Keratinocyte (primary cell): ENCODE measurements at regions not wholly inside any gene's neighbourhood (a gene's known extent, or its start where the extent isn't known, plus 50 kb on each side); places are given as distances from the start of the nearest gene placed in this dataset.

Source experiments
- DNase-seq: peaks from one replicate; pipeline ENCODE4 v3.0.0-alpha.2; 2011; ENCODE audit warnings: low read depth, missing footprints, low spot score
- FAIRE-seq: peaks from 2 replicates; lab custom pipeline; 2011; peaks lifted over from hg19 to GRCh38; lab: Jason Lieb, UNC
- H2AFZ ChIP-seq: 2 replicates; pipeline ENCODE4 v1.6.0; 2012; ENCODE audit warnings: low read length, control low read depth, inconsistent platforms; ENCODE audit not compliant: control insufficient read depth
- H3K27ac ChIP-seq: 2 replicates; pipeline ENCODE4 v1.5.1; 2011; ENCODE audit warnings: low read length; ENCODE audit not compliant: control insufficient read depth, insufficient read depth
- H3K27me3 ChIP-seq: 3 replicates; pipeline ENCODE4 v1.6.0; 2011; ENCODE audit warnings: low read length; ENCODE audit not compliant: control insufficient read depth, insufficient read depth; ENCODE audit errors: extremely low read depth
- H3K36me3 ChIP-seq, 2 experiments: 2 replicates in 1 of 2; 3 replicates in 1 of 2; pipeline ENCODE4 v1.5.1; 2011; ENCODE audit warnings: low read length in 2 of 2, mild to moderate bottlenecking in 1 of 2; ENCODE audit not compliant: control insufficient read depth in 2 of 2, insufficient read depth in 2 of 2; ENCODE audit errors: extremely low read depth in 1 of 2
- H3K4me1 ChIP-seq: 3 replicates; pipeline ENCODE4 v1.5.1; 2011; ENCODE audit warnings: low read length; ENCODE audit not compliant: control insufficient read depth, insufficient read depth; ENCODE audit errors: extremely low read depth
- H3K4me2 ChIP-seq: 3 replicates; pipeline ENCODE4 v1.6.0; 2011; ENCODE audit warnings: low read depth, low read length; ENCODE audit not compliant: control insufficient read depth, insufficient read depth; ENCODE audit errors: extremely low read depth
- H3K4me3 ChIP-seq, 3 experiments: fragments of 200-600 bp in 1 of 3; sonication (generic) in 1 of 3; 2 replicates in 2 of 3; 3 replicates in 1 of 3; pipeline ENCODE4 v1.5.1; 2011 to 2016; ENCODE audit warnings: low read length in 3 of 3, mild to moderate bottlenecking in 3 of 3, control low read depth in 2 of 3, inconsistent platforms in 1 of 3, low read depth in 1 of 3, mixed read lengths in 1 of 3, mixed run types in 1 of 3, moderate library complexity in 1 of 3; ENCODE audit not compliant: control insufficient read depth in 2 of 3, insufficient read depth in 2 of 3; ENCODE audit errors: extremely low read depth in 1 of 3
- H3K79me2 ChIP-seq: 2 replicates; pipeline ENCODE4 v1.6.0; 2012; ENCODE audit warnings: low read length; ENCODE audit not compliant: control insufficient read depth, insufficient read depth
- H3K9ac ChIP-seq: 3 replicates; pipeline ENCODE4 v1.6.0; 2011; ENCODE audit warnings: low read length; ENCODE audit not compliant: control insufficient read depth, insufficient read depth; ENCODE audit errors: extremely low read depth
- H3K9me1 ChIP-seq: 3 replicates; pipeline ENCODE4 v1.6.0; 2011; ENCODE audit warnings: low read length; ENCODE audit not compliant: control insufficient read depth, insufficient read depth; ENCODE audit errors: extremely low read depth
- H3K9me3 ChIP-seq: 2 replicates; pipeline ENCODE4 v1.5.1; 2012; ENCODE audit warnings: low read depth, low read length; ENCODE audit not compliant: control insufficient read depth
- H4K20me1 ChIP-seq: 3 replicates; pipeline ENCODE4 v1.6.0; 2011; ENCODE audit warnings: low read length; ENCODE audit not compliant: control insufficient read depth, insufficient read depth; ENCODE audit errors: extremely low read depth
- EZH2 ChIP-seq: IDR thresholded peaks from one replicate; pipeline ENCODE4 v1.6.1; 2012; ENCODE audit warnings: inconsistent platforms, mild to moderate bottlenecking, low read length, moderate library complexity
- dilution Hi-C: fragments of 300-500 bp; cut with MboI; formaldehyde crosslinking; loops from one replicate; pipeline ENCODE4 v1.7.0; 2020; ENCODE audit warnings: low sequenced_read_pairs; ENCODE audit not compliant: extremely low pct_ligation_motif_present
- TF ChIP-seq, protein P1 (sequence below), 3 experiments: IDR thresholded peaks in 1 of 3; conservative IDR thresholded peaks in 1 of 3; optimal IDR thresholded peaks in 1 of 3; 2 replicates in 2 of 3; 3 replicates in 1 of 3; pipeline versions ENCODE3 to v1.5.1; 2011; ENCODE audit warnings: low read length in 3 of 3, mild to moderate bottlenecking in 3 of 3, moderate library complexity in 2 of 3, control low read depth in 1 of 3, inconsistent platforms in 1 of 3; ENCODE audit not compliant: insufficient read depth in 2 of 3; ENCODE audit errors: extremely low read depth in 1 of 3

DNA sequence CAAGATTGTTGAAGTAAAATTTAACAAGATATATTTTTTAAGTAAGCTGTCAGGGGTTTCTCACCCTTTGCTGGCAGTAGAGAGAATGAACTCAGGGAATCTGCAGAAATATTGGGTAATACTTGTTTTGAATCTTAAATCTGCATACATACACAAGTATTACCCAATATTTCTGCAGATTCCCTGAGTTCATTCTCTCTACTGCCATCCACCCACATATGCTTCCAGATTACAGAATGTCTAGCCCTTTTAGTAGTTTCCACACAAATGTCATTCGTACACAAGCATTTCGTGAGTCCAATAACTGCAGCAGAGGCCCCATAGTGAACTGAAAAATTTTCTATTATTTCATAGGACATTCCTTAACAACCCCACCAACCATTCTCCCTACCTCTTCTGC lies 69.6 kb upstream of the TNFRSF21 start:
- no peaks in the 10 kb centered on the region for H3K36me3 ChIP-seq
- no peaks in the 10 kb centered on the region for H3K9me3 ChIP-seq
- H3K4me2 ChIP-seq = no peak overlapping the region
- H3K4me1 ChIP-seq = no peaks in the 10 kb centered on the region
- no peak overlapping the region for H2AFZ ChIP-seq
- TF ChIP-seq, protein P1, sequence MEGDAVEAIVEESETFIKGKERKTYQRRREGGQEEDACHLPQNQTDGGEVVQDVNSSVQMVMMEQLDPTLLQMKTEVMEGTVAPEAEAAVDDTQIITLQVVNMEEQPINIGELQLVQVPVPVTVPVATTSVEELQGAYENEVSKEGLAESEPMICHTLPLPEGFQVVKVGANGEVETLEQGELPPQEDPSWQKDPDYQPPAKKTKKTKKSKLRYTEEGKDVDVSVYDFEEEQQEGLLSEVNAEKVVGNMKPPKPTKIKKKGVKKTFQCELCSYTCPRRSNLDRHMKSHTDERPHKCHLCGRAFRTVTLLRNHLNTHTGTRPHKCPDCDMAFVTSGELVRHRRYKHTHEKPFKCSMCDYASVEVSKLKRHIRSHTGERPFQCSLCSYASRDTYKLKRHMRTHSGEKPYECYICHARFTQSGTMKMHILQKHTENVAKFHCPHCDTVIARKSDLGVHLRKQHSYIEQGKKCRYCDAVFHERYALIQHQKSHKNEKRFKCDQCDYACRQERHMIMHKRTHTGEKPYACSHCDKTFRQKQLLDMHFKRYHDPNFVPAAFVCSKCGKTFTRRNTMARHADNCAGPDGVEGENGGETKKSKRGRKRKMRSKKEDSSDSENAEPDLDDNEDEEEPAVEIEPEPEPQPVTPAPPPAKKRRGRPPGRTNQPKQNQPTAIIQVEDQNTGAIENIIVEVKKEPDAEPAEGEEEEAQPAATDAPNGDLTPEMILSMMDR (optimal IDR thresholded peaks at IDR 0.05 in 1 of 3, IDR thresholded peaks at IDR 0.05 in 1 of 3, conservative IDR thresholded peaks at IDR 0.05 in 1 of 3; ENCODE audit: extremely low read depth in 1 of 3, insufficient read depth in 2 of 3, low read length in 3 of 3) = no peak
- TF ChIP-seq EZH2 = no peak
- no peak overlapping the region for H3K27ac ChIP-seq
- DNase-seq = no peak
- no peak overlapping the region for H3K4me3 ChIP-seq
- no peaks in the 10 kb centered on the region for H3K27me3 ChIP-seq
- H3K9ac ChIP-seq = no peak overlapping the region
- FAIRE-seq = no peak
- no peaks in the 10 kb centered on the region for H3K9me1 ChIP-seq
- H3K79me2 ChIP-seq = no peaks in the 10 kb centered on the region
- dilution Hi-C loops = no loop called here
- H4K20me1 ChIP-seq = no peaks in the 10 kb centered on the region

DNA sequence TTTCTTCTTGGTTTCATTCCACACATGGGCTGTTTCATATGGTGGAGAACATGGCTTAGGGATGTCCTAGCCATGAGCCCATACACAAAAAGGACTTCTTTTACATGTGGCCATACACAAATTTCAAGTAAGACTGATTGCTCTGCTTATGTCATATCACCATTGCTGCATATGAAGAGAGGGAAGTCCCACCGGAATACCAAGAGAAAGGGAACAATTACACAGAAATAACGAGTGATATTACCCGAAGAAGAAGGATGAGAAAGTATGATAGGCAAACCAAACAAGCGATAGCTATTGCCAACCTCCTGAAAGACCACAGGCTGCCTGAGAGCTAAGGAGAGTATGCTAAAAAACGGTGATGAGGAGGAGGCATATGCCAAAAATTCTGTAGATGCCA lies 70.5 kb upstream of the TNFRSF21 start:
- no peak overlapping the region for H3K4me2 ChIP-seq
- H3K4me3 ChIP-seq = no peak overlapping the region
- no peak for TF ChIP-seq EZH2
- TF ChIP-seq, protein P1 (optimal IDR thresholded peaks at IDR 0.05 in 1 of 3, IDR thresholded peaks at IDR 0.05 in 1 of 3, conservative IDR thresholded peaks at IDR 0.05 in 1 of 3; ENCODE audit: extremely low read depth in 1 of 3, insufficient read depth in 2 of 3, low read length in 3 of 3) = no peak
- H3K27ac ChIP-seq = no peak overlapping the region
- H3K9me1 ChIP-seq = no peaks in the 10 kb centered on the region
- no peak overlapping the region for H3K9ac ChIP-seq
- FAIRE-seq (no peak), DNase-seq (no peak)
- no peaks in the 10 kb centered on the region for H4K20me1 ChIP-seq
- dilution Hi-C loops = no loop called here
- no peaks in the 10 kb centered on the region for H3K27me3 ChIP-seq
- no peaks in the 10 kb centered on the region for H3K9me3 ChIP-seq
- no peak overlapping the region for H2AFZ ChIP-seq
- H3K79me2 ChIP-seq = no peaks in the 10 kb centered on the region
- no peaks in the 10 kb centered on the region for H3K36me3 ChIP-seq
- no peaks in the 10 kb centered on the region for H3K4me1 ChIP-seq
